ENCODE measurements at regions not wholly inside any gene's neighbourhood (a gene's known extent, or its start where the extent isn't known, plus 50 kb on each side); places are given as distances from the start of the nearest gene placed in this dataset.

- ChIA-PET POLR2A (no interaction called here), CTCF (no interaction called here)
- no peak for DNase-seq (ENCODE audit: low read depth, low spot score)
- no peak overlapping the region for H3K4me3 ChIP-seq (ENCODE audit: low read depth, low read length)
- no peak for TF ChIP-seq CTCF (IDR thresholded peaks at IDR 0.05; ENCODE audit: insufficient read depth, low read length, missing control alignments)
Observed at GRCh38 chr11:93073508-93074280, 104.2 kb downstream of the MTNR1B start.

GRCh38 chr11:93074352-93074751 is 104.9 kb downstream of the MTNR1B start:
- ChIA-PET CTCF (interaction anchor here (2.1 kb wide), 1 partner anchor 16 kb away, joined by 7 read pairs; no protein-coding TSS in a partner anchor), POLR2A (no interaction called here)
- DNase-seq (ENCODE audit: low read depth, low spot score), result no peak
- H3K4me3 ChIP-seq (ENCODE audit: low read depth, low read length), result no peak overlapping the region
- TF ChIP-seq CTCF (IDR thresholded peaks at IDR 0.05; ENCODE audit: insufficient read depth, low read length, missing control alignments), result no peak

- CTCF ChIA-PET, result interaction anchor here (1.1 to 2.1 kb wide), 2 partner anchors 10 to 14 kb away, joined by 5 to 7 read pairs; no protein-coding TSS in a partner anchor
- TF ChIP-seq CTCF (IDR thresholded peaks at IDR 0.05; ENCODE audit: insufficient read depth, low read length, missing control alignments), result no peak
- no peak for DNase-seq (ENCODE audit: low read depth, low spot score)
- H3K4me3 ChIP-seq (ENCODE audit: low read depth, low read length), result no peak overlapping the region
- POLR2A ChIA-PET, result no interaction called here
Observed at GRCh38 chr11:93075782-93076181, 106.3 kb downstream of the MTNR1B start.

- ChIA-PET CTCF (interaction anchor here (1.1 to 1.4 kb wide), 2 partner anchors 10 to 90 kb away, joined by 3 read pairs; no protein-coding TSS in a partner anchor), POLR2A (no interaction called here)
- no peak for TF ChIP-seq CTCF (IDR thresholded peaks at IDR 0.05; ENCODE audit: insufficient read depth, low read length, missing control alignments)
- no peak for DNase-seq (ENCODE audit: low read depth, low spot score)
- H3K4me3 ChIP-seq (ENCODE audit: low read depth, low read length), result no peak overlapping the region
Observed at GRCh38 chr11:93080146-93080759, 110.8 kb downstream of the MTNR1B start.

GRCh38 chr11:93081694-93082093 is 112.2 kb downstream of the MTNR1B start:
- CTCF ChIA-PET, result no interaction called here
- POLR2A ChIA-PET, result no interaction called here

More at GRCh38 chr11:93081694-93082093, 112.2 kb downstream of the MTNR1B start:
- H3K4me3 ChIP-seq (ENCODE audit: low read depth, low read length), result no peak overlapping the region
- no peak for DNase-seq (ENCODE audit: low read depth, low spot score)
- no peak for TF ChIP-seq CTCF (IDR thresholded peaks at IDR 0.05; ENCODE audit: insufficient read depth, low read length, missing control alignments)
